GM21825 (cell line): ENCODE measurements at regions not wholly inside any gene's neighbourhood (a gene's known extent, or its start where the extent isn't known, plus 50 kb on each side); places are given as distances from the start of the nearest gene placed in this dataset.

Experiments
- ATAC-seq: cut with Tn5 transposase; IDR thresholded peaks from one replicate; pipeline ENCODE4 v1.9.1; 2021; ENCODE audit warnings: mild to moderate bottlenecking, moderate library complexity; ENCODE audit not compliant: unreplicated experiment

DNA sequence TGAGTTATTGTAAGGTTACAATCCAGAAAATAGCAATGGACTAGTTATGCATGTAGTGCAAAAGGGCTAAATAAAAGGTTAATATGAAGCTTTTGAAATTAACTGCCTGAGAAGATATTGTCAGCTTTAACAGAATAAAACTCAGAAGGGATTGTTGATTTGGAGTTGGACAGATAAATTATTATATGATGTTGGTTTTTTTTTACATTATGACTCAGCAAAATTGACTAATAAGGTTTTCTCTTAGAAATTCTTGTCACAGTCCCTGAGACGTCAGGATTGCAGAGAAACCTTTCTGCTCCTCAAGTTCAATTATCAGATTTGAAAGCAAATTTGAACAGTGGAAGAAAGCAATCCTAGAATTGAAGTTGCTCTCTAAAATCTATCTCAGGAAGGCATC, 946.9 kb downstream of the CBLN2 start:
- no peak for ATAC-seq

DNA sequence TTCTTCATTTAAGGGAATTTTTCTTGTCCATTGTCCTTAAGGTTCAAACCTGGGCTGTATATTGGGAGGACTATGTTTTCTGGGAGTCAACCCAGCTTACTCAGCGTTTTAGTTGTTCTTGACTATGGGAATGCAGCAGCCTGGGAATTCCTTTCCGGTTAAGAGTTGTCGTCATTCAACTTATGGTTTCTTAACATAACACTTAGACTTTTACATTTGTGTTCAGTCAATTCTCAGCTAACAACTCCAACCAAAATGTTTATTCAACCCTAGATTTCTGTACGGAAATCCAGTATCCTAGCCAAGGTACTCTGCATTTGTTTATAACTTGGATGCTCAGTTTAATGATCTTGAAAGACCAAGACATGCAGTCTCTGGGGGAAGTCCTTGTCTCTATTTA, 960.9 kb downstream of the CBLN2 start:
- no peak for ATAC-seq

DNA sequence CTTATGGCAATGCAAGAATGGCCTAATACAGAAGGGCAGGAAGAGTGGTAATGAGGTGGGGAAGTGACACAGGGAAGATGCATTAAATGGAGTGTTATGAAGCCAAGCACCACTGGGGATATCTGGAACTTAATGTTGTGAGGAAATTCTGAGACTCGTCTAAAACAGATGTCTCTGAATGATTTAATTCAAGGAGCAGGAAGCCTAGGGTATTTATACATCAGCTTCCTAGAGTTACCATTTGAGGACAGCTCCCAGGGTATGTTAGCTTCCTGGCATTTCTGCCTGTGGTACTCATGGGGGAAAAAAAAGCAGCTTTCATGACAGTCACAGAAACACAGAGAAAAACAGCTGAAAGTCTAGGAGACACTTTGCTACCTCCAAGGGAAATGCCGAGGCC, 989.5 kb downstream of the CBLN2 start:
- ATAC-seq, result no peak

DNA sequence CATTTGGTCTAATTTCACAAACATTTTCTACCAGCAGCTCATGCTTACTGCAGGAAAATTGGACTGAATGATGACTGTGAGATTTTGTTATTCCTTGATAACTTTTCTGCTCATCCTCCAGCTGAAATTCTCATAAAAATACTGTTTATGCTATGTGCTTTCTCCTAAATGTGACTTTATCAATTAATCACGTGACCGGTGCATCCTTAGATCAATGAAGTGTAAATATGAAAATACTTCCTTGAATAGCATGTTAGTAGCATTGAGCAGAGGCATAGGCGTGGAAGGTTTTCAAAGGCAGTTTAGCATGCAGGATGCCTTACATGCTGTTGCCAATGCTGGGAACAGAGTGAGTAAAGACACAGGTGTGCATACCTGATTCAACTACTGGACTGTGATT, 1002.5 kb downstream of the CBLN2 start:
- no peak for ATAC-seq

DNA sequence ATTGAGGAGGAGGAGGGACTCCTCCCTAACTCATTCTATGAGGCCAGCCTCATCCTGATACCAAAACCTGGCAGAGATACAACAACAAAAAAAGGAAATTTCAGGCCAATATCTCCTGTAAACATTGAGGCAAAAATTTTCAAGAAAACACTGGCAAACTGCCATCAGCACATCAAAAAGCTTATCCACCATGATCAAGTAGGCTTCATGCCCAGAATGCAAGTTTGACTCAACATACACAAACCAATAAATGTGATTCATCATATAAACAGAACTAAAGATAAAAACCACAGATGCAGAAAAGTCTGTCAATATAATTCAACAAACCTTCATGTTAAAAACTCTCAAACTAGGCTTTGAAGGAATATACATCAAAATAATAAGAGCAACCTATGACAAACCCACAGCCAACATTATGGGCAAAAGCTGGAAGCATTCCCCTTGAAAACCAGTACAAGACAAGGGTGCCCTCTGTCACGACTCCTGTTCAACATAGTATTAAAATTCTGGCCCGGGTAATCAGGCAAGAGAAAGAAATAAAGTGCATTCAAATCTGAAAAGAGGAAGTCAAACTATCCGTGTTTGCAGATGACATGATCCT, 1014.3 kb downstream of the CBLN2 start:
- no peak for ATAC-seq

GRCh38 chr18:71523483-71524435, 1020.4 kb downstream of the CBLN2 start:
- no peak for ATAC-seq

GRCh38 chr18:71505526-71505925, 1038.6 kb downstream of the CBLN2 start:
- no peak for ATAC-seq

DNA sequence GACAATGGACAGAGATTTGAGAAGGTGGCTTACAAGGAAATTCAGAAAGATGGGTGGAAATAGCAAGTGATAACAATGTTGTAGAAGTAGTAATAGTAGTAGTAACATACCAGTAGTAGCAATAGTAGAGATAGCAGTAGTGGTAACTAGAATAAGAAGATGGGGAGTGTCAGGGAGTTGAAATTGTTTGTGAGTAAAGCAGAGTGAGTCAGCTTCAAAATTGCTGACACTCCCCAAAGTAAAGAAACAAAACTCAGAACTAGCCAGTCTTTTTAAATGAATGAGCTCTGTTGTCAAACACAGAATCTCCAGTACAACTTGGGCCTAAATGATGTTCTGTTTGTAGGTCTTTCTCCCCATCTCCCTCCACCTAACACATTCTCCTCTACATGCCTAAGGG, 1040.9 kb downstream of the CBLN2 start:
- no peak for ATAC-seq

GRCh38 chr18:71485611-71486010, 1058.5 kb downstream of the CBLN2 start:
- no peak for ATAC-seq

DNA sequence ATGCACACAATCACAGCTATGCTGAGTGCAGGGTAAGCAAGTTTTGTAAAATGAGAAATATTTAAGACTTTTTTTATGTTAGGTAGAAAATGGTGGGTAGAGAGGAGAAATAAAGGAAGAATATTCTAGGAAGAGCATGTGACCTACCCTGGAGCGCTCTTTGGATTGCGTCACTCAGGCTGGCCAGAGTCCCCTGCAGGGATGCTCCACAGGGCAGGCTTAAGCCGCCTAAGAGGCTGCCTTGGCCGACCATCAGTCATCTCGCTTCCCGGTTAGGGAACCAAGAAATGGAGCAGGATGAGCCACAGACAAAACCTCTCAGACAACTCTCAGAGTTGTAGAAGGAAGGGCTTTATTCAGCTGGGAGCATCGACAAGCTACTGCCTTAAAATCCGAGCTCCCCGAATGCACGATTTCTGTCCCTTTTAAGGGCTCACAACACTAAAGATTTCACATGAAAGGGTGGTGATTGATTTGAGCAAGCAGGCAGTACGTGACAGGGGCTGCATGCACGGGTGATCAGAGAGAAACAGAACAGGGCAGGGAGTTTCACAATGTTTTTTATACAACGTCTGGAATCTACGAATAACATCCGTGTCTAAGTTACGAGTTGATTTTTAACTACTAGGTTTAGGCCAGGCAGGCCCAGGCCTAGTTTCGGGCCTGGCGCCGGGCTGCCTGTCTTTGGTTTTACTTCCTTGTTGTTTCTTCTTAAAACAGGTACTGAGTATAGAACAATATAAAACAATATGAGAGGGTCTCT, 1072.0 kb downstream of the CBLN2 start:
- ATAC-seq, result no peak

GRCh38 chr18:71456206-71456605, 1087.9 kb downstream of the CBLN2 start:
- no peak for ATAC-seq

- no peak for ATAC-seq
Observed at GRCh38 chr18:71450257-71450656, 1093.9 kb downstream of the CBLN2 start.

DNA sequence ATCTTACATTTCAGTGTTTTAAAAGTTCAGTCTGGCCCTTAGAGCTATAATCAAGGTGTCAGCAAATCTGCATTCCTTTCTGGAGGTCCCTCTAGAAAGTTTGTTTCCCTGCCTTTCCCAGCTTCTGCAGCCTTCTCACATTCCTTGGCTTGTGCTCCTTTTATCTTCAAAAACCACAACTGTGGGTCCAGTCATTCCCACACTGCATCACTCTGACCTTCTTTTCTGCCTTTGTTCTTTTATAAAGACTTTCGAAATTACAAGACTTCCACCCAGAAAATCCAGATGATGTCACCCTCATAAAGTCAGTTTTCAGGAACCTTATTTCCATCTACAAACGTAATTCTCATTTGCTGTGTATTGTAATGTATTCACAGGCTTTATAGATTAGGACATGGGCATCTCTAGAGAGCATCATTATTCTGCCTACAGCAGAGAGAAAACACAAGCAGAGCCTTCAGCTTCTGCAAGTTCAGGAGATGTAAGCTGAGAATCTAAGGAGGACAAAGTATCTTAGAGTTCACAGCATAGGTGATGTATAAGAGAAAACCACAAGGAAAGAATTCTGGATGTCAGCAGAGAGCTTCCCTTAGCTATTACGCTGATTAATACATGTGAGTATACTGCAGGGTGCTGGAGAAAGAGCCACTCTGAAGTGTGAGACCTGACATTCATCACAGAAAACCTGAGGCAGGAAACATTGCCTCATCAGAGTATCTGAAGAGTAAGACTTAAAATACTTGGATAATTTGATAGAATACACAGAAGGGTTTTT, 1100.2 kb downstream of the CBLN2 start:
- ATAC-seq, result no peak

DNA sequence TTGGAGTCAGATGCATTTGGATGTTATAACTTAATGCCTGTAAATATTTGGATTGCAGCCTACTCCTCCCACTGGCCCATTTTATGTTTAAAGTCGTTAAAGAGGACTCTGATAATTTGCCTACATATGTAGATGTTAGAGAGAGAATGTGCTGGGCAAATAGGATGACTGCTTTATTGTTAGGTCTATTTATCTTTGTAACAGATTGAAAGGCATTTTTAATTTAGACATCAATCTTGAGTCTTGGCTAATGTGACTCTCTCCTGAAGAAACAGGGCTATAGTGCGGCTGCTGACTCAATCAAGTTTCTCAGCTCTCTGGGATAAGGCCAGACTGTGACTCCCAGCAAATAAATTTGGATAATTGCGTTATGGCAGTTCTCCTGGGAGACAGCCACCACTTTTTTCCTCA, 1101.4 kb downstream of the CBLN2 start:
- no peak for ATAC-seq

GRCh38 chr18:71441156-71441555, 1103.0 kb downstream of the CBLN2 start:
- no peak for ATAC-seq

GRCh38 chr18:71437511-71437910, 1106.6 kb downstream of the CBLN2 start:
- ATAC-seq, result no peak

- ATAC-seq, result no peak
Observed at GRCh38 chr18:71433373-71433772, 1110.8 kb downstream of the CBLN2 start.

DNA sequence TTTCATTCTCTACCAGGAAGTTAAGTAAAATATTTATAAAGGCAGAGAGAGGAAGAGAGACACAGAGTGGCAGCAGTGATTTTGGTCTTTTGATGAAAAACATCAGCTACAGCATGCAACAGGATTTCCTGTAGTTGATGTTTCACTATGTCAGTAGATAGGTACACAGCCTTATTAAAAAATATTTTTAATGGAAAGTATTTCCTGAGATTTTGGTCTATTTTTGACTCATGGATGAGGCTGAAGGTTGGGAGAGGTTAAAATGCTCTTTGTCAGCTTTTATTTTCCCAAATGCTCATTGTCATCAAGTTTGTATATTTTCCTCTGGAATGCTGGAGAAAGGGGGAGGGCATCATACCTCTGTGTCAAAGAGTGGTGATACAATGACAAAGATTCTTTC, 1112.5 kb downstream of the CBLN2 start:
- no peak for ATAC-seq

DNA sequence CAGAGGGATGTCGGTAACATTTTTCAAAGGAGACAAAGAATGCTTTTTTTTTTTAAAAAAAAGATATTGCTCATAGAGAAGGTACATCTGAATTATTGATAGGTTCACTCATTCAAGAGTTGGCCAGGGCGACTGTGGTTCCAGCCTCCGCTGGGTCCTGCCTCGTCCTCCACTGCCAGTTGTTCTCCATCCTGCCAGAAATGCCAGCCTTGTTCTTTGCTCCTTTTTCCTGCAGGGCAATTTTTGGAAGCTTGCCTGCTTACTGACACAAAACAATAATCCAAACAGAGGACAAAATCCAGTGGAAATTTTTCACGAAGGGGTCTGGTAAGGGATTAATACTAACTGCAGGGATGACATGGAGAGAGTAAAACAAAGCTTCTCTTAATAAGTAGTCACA, 1113.0 kb downstream of the CBLN2 start:
- no peak for ATAC-seq

- no peak for ATAC-seq
Observed at GRCh38 chr18:71426441-71426840, 1117.7 kb downstream of the CBLN2 start.
